B cell (primary cell): ENCODE measurements at regions not wholly inside any gene's neighbourhood (a gene's known extent, or its start where the extent isn't known, plus 50 kb on each side); places are given as distances from the start of the nearest gene placed in this dataset.

Source experiments
- ATAC-seq: fragments of 200-7000 bp; cut with Tn5 transposase; one replicate; pipeline ENCODE4 v1.10.0; 2021; ENCODE audit warnings: low read depth, mild to moderate bottlenecking, moderate number of reproducible peaks, moderate library complexity
- CTCF ChIA-PET: fragments of 350-600 bp; sonication (Branson Sonifier 250); formaldehyde crosslinking; loops from one replicate; lab custom pipeline; 2021; ENCODE audit warnings: antibody characterized with exemption, inconsistent platforms; lab: Charles Lee
- POLR2A ChIA-PET: fragments of 350-600 bp; sonication (Branson Sonifier 250); formaldehyde crosslinking; loops from one replicate; lab custom pipeline; 2021; ENCODE audit warnings: antibody characterized with exemption; lab: Charles Lee
- DNase-seq: peaks from one replicate; pipeline ENCODE4 v3.0.0; 2013
- H2AFZ ChIP-seq: 2 replicates; pipeline ENCODE4 v1.6.1; 2012; ENCODE audit warnings: mild to moderate bottlenecking, low read depth, low read length; ENCODE audit not compliant: insufficient read depth, poor library complexity, severe bottlenecking
- H3K27ac ChIP-seq, 2 donors: 1 replicate in 1 of 2; 2 replicates in 1 of 2; pipeline ENCODE4 v1.5.1; 2012 to 2013; ENCODE audit warnings: low read length in 2 of 2, mild to moderate bottlenecking in 2 of 2, moderate library complexity in 1 of 2
- H3K27me3 ChIP-seq, 4 experiments: fragments of 200-600 bp in 1 of 4; sonication (generic) in 1 of 4; replicated peaks in 1 of 4; 1 replicate in 2 of 4; 2 replicates in 2 of 4; pipeline versions ENCODE4 v1.6.1 to v1.7.0; 2013 to 2016; ENCODE audit warnings: low read length in 3 of 4, mild to moderate bottlenecking in 2 of 4, mixed read lengths in 1 of 4, moderate library complexity in 1 of 4; ENCODE audit not compliant: insufficient read depth in 4 of 4, control insufficient read depth in 3 of 4; ENCODE audit errors: control extremely low read depth in 1 of 4
- H3K36me3 ChIP-seq, 2 experiments: replicated peaks in 1 of 2; 1 replicate in 1 of 2; 2 replicates in 1 of 2; pipeline versions ENCODE4 v1.6.1 to v1.7.1; 2013; ENCODE audit warnings: low read length in 1 of 2; ENCODE audit not compliant: insufficient read depth in 2 of 2, control insufficient read depth in 1 of 2; ENCODE audit errors: control extremely low read depth in 1 of 2, extremely low read depth in 1 of 2
- H3K4me1 ChIP-seq, 2 donors: fragments of 200-600 bp in 1 of 2; sonication (generic) in 1 of 2; 1 replicate in 1 of 2; 2 replicates in 1 of 2; pipeline versions ENCODE4 v1.5.1 to v1.6.1; 2013 to 2017; ENCODE audit warnings: low read length in 2 of 2; ENCODE audit not compliant: control insufficient read depth in 2 of 2, insufficient read depth in 2 of 2
- H3K4me2 ChIP-seq: replicated peaks from 2 replicates; pipeline ENCODE3; 2012; ENCODE audit warnings: mild to moderate bottlenecking, low read depth, low read length; ENCODE audit not compliant: poor library complexity, severe bottlenecking
- H3K4me3 ChIP-seq, 5 experiments: fragments of 200-600 bp in 1 of 5; sonication (generic) in 1 of 5; 1 replicate in 3 of 5; 2 replicates in 2 of 5; pipeline versions ENCODE4 v1.5.1 to v1.7.0; 2011 to 2016; ENCODE audit warnings: low read length in 4 of 5, mild to moderate bottlenecking in 4 of 5, low read depth in 2 of 5, control low read depth in 1 of 5, moderate library complexity in 1 of 5; ENCODE audit not compliant: insufficient read depth in 1 of 5; ENCODE audit errors: control extremely low read depth in 1 of 5, extremely low read depth in 1 of 5
- H3K79me2 ChIP-seq: fragments of 200-600 bp; sonication (generic); one replicate; pipeline ENCODE4 v1.6.0; 2016; ENCODE audit warnings: low read length; ENCODE audit not compliant: control insufficient read depth, insufficient read depth
- H3K9ac ChIP-seq: fragments of 200-600 bp; sonication (generic); 2 replicates; pipeline ENCODE4 v1.6.1; 2017; ENCODE audit warnings: mild to moderate bottlenecking, low read length, moderate library complexity
- H3K9me3 ChIP-seq, 3 donors: one replicate each; pipeline versions ENCODE4 v1.6.1 to v1.7.1; 2013; ENCODE audit warnings: low read length in 2 of 3; ENCODE audit not compliant: control insufficient read depth in 2 of 3, insufficient read depth in 1 of 3; ENCODE audit errors: control extremely low read depth in 1 of 3
- H4K20me1 ChIP-seq: 2 replicates; pipeline ENCODE4 v1.6.0; 2012; ENCODE audit warnings: mild to moderate bottlenecking, low read length; ENCODE audit not compliant: insufficient read depth, control insufficient read depth, poor library complexity, severe bottlenecking
- H3K27ac Mint-ChIP-seq: one replicate; pipeline ENCODE4 v1.8.0; 2021; ENCODE audit warnings: mixed read lengths
- H3K27me3 Mint-ChIP-seq: one replicate; pipeline ENCODE4 v1.8.0; 2021; ENCODE audit warnings: mixed read lengths
- H3K4me1 Mint-ChIP-seq: one replicate; pipeline ENCODE4 v1.8.0; 2021; ENCODE audit warnings: mixed read lengths
- H3K4me3 Mint-ChIP-seq: one replicate; pipeline ENCODE4 v1.8.0; 2021; ENCODE audit warnings: mixed read lengths
- H3K9me3 Mint-ChIP-seq: one replicate; pipeline ENCODE4 v1.8.0; 2022; ENCODE audit warnings: mixed read lengths; ENCODE audit not compliant: insufficient read depth
- CTCF ChIP-seq: fragments of 200-600 bp; IDR thresholded peaks from one replicate; pipeline ENCODE4 v1.8.0; 2022; ENCODE audit warnings: antibody characterized with exemption, mild to moderate bottlenecking
- EZH2 ChIP-seq: IDR thresholded peaks from 2 replicates; pipeline ENCODE4 v1.6.1; 2012; ENCODE audit warnings: borderline replicate concordance, low read depth, mild to moderate bottlenecking, moderate library complexity, low read length; ENCODE audit not compliant: insufficient read depth, poor library complexity, severe bottlenecking
- WGBS: methylation state at CpG from one replicate; pipeline ENCODE4 v1.1.5; 2013; ENCODE audit warnings: missing lambda C conversion rate; ENCODE audit not compliant: insufficient coverage; 5-methylcytosine and 5-hydroxymethylcytosine counted together
- intact Hi-C: fragments of 100-400 bp; cut with micrococcal nuclease; formaldehyde crosslinking; loops from one replicate; pipeline ENCODE4 v1.10.0; 2022

GRCh38 chr6:115554060-115554459 lies 506.6 kb downstream of the FRK start:
- H4K20me1 ChIP-seq, result no peaks in the 10 kb centered on the region
- no peaks in the 10 kb centered on the region for H3K9me3 ChIP-seq
- DNase-seq (no peak), ATAC-seq (no peak)
- H3K4me2 ChIP-seq, result no peak overlapping the region
- Mint-ChIP-seq H3K27ac (no peak overlapping the region), H3K4me1 (no peaks in the 10 kb centered on the region), H3K4me3 (no peak overlapping the region), H3K27me3 (no peaks in the 10 kb centered on the region), H3K9me3 (peaks cover 2% of the 10 kb centered on the region)
- H3K4me3 ChIP-seq, result no peak overlapping the region
- intact Hi-C loops, result no loop called here
- H3K27ac ChIP-seq, result no peak overlapping the region
- ChIA-PET POLR2A (no interaction called here), CTCF (no interaction called here)
- no peaks in the 10 kb centered on the region for H3K36me3 ChIP-seq
- no peaks in the 10 kb centered on the region for H3K79me2 ChIP-seq
- no peaks in the 10 kb centered on the region for H3K27me3 ChIP-seq
- no peaks in the 10 kb centered on the region for H3K4me1 ChIP-seq
- no CpG with 5 or more reads among the region's 4 CpGs for WGBS
- H2AFZ ChIP-seq, result no peak overlapping the region
- TF ChIP-seq EZH2 (no peak), CTCF (no peak)
- H3K9ac ChIP-seq, result no peak overlapping the region

DNA sequence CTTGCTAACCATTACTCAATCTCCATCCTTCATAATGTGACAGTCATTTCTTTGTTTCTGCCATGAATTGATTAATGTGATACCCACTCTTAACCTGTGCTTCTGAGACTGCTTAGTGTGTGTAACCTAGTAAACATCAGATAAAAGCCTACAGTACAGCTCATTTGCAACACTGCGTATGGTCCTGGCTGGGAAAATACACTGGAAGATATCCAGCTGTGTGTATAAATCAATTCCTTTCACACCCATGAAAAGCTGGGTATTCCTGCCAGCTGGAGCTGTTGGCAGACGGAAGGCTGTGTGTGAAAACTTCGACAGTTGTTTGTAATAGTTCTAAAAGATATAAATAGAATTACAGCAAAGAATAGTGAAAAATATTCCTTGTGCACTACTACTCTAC lies 509.2 kb downstream of the FRK start:
- H3K4me1 ChIP-seq, result no peaks in the 10 kb centered on the region
- ChIA-PET POLR2A (no interaction called here), CTCF (no interaction called here)
- intact Hi-C loops, result no loop called here
- H2AFZ ChIP-seq, result no peak overlapping the region
- no peak for TF ChIP-seq CTCF
- H3K9me3 Mint-ChIP-seq, result peaks cover 2% of the 10 kb centered on the region
- no peak overlapping the region for H3K4me3 Mint-ChIP-seq
- no peaks in the 10 kb centered on the region for H3K4me1 Mint-ChIP-seq
- no peak overlapping the region for H3K9ac ChIP-seq
- H3K36me3 ChIP-seq, result no peaks in the 10 kb centered on the region
- H4K20me1 ChIP-seq, result no peaks in the 10 kb centered on the region
- no peaks in the 10 kb centered on the region for H3K27me3 ChIP-seq
- H3K27ac ChIP-seq, result no peak overlapping the region
- H3K4me2 ChIP-seq, result no peak overlapping the region
- no peaks in the 10 kb centered on the region for H3K27me3 Mint-ChIP-seq
- no CpG with 5 or more reads among the region's 3 CpGs for WGBS
- ATAC-seq (no peak), DNase-seq (no peak)
- no peak overlapping the region for H3K27ac Mint-ChIP-seq
- H3K79me2 ChIP-seq, result no peaks in the 10 kb centered on the region
- no peak overlapping the region for H3K4me3 ChIP-seq
- no peaks in the 10 kb centered on the region for H3K9me3 ChIP-seq
